HEK293T (cell line): ENCODE measurements at regions not wholly inside any gene's neighbourhood (a gene's known extent, or its start where the extent isn't known, plus 50 kb on each side); places are given as distances from the start of the nearest gene placed in this dataset.

Source experiments
- CTCF ChIA-PET: fragments of 350-600 bp; formaldehyde crosslinking; extraction: SDS; loops from one replicate; lab custom pipeline; 2021; ENCODE audit warnings: antibody characterized with exemption, inconsistent platforms; lab: Yijun Ruan, JAX
- POLR2A ChIA-PET: fragments of 350-600 bp; formaldehyde crosslinking; extraction: SDS; loops from one replicate; lab custom pipeline; 2020; ENCODE audit warnings: antibody characterized with exemption, inconsistent platforms; lab: Yijun Ruan, JAX
- DNase-seq: peaks from one replicate; pipeline ENCODE4 v3.0.0; 2012; ENCODE audit warnings: mixed read lengths; ENCODE audit errors: extremely low spot score
- ARNT ChIP-seq: fragments of 450-650 bp; IDR thresholded peaks from 2 replicates; pipeline ENCODE4 v1.6.1; 2017; ENCODE audit warnings: mild to moderate bottlenecking
- BHLHE40 ChIP-seq: fragments of 450-650 bp; IDR thresholded peaks from 2 replicates; pipeline ENCODE4 v1.6.1; 2016; ENCODE audit warnings: mild to moderate bottlenecking, moderate library complexity, borderline replicate concordance
- CTBP1 ChIP-seq: fragments of 450-650 bp; IDR thresholded peaks from 2 replicates; pipeline ENCODE4 v1.6.1; 2016; ENCODE audit warnings: borderline replicate concordance
- ELF4 ChIP-seq: fragments of 450-650 bp; IDR thresholded peaks from 2 replicates; pipeline ENCODE4 v1.6.1; 2017; ENCODE audit warnings: antibody characterized with exemption
- FOXA1 ChIP-seq: fragments of 450-650 bp; IDR thresholded peaks from 2 replicates; pipeline ENCODE4 v1.6.1; 2016; ENCODE audit warnings: mild to moderate bottlenecking
- FOXK2 ChIP-seq: fragments of 450-650 bp; IDR thresholded peaks from 2 replicates; pipeline ENCODE4 v1.6.1; 2016; ENCODE audit warnings: mild to moderate bottlenecking
- FOXM1 ChIP-seq: fragments of 450-650 bp; IDR thresholded peaks from 2 replicates; pipeline ENCODE4 v1.6.1; 2017; ENCODE audit warnings: mild to moderate bottlenecking, borderline replicate concordance
- HDGF ChIP-seq: fragments of 450-650 bp; IDR thresholded peaks from 2 replicates; pipeline ENCODE4 v1.6.1; 2017; ENCODE audit warnings: antibody characterized with exemption, borderline replicate concordance
- L3MBTL2 ChIP-seq: fragments of 450-650 bp; conservative IDR thresholded peaks from 2 replicates; pipeline ENCODE4 v1.6.1; 2016; ENCODE audit warnings: mild to moderate bottlenecking
- LEF1 ChIP-seq: fragments of 450-650 bp; IDR thresholded peaks from 2 replicates; pipeline ENCODE4 v1.6.1; 2017; ENCODE audit warnings: mild to moderate bottlenecking, borderline replicate concordance
- NFRKB ChIP-seq: fragments of 450-650 bp; IDR thresholded peaks from 2 replicates; pipeline ENCODE4 v1.6.1; 2016; ENCODE audit warnings: mild to moderate bottlenecking, moderate library complexity
- SP1 ChIP-seq: fragments of 450-650 bp; IDR thresholded peaks from 2 replicates; pipeline ENCODE4 v1.6.1; 2017
- SUZ12 ChIP-seq: fragments of 450-650 bp; IDR thresholded peaks from 2 replicates; pipeline ENCODE4 v1.6.1; 2016; ENCODE audit warnings: mild to moderate bottlenecking
- TARDBP ChIP-seq: fragments of 450-650 bp; IDR thresholded peaks from 2 replicates; pipeline ENCODE4 v1.6.1; 2016
- ZNF384 ChIP-seq: fragments of 450-650 bp; IDR thresholded peaks from 2 replicates; pipeline ENCODE4 v1.6.1; 2016
- TF ChIP-seq, protein P1 (sequence below): fragments of 450-650 bp; IDR thresholded peaks from 2 replicates; pipeline ENCODE4 v1.6.1; 2016

DNA sequence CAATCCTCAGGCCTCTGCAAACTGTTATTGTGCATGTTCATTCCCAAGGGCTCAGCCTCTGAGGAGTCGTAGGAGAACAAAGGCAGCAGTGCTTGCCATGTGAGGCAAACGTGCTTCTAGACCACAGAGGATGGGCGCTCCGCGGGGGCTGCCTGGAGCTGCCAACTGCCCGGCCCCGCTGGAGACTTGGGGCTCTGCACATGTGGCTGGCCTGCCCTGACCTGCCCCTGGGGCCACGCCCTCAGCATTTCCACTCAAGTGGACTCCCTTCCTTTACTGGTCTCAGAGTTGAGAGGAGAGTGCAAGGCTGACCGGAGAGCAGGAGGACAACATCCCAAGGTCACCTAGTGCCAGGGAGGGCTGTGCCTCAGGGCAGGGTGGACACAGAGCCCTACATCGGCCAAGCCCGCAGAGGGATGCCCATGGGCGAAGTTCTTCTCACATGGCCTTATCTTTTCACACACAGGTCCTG lies 222.3 kb upstream of the ZNF32 start:
- DNase-seq: no peak
- POLR2A ChIA-PET: no interaction called here
- CTCF ChIA-PET: no interaction called here
- TF ChIP-seq SUZ12 (no peak), ELF4 (no peak), FOXK2 (no peak)

DNA sequence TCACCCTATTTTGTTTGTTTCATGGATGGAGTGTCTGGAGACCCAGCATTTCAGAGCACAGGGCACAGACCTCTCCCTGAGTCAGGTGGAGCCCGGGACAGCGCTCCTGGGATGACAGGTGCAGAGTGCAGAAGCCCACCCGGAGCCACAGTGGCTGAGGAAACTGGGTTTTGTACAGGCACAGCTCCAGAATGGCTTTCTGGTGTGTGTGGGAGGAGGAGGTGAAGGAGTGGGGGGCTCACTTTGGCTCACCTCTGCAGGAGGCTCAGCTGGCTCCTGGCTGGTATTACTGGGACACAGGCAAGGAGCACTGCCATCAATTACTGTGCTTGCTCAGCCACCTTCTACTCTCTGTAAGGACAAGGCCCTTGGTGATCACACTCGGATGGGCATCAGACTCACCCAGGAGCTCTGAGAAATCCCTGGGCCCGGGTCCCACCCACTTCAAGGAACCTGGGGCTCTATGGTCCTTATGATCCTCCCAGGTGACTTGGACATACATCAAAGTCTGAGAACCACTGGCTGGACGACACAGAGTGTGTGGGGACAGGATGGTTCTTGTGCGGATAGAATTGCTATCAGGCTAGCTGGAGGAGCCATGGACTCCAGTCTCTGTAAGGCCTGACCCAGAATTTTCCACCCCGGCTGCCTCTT lies 221.1 kb upstream of the ZNF32 start:
- CTCF ChIA-PET: no interaction called here
- TF ChIP-seq SUZ12 (no peak), FOXK2 (no peak), FOXA1 (no peak), HDGF (no peak), BHLHE40 (no peak), LEF1 (no peak), ZNF384 (no peak), ELF4 (no peak)
- POLR2A ChIA-PET: no interaction called here
- DNase-seq: no peak

DNA sequence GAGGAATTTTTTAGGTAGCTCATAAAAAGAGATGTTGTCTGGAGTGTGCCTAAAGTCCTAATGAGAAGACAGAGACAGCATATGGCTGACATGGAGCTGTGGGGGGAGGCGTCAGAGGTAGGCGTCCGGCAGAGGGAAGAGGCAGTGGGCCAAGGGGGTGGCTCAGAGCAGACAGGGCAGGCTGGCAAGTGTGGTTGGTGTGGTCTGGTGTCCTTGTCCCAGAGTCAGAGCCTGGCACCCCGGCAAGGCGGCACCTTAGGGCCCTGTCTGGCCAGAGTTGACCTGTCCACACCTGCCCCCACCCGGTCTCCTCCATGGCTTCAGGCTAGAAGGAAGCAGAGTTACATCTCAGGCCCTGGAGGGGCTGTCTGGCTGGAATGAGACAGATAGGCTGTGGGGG lies 220.3 kb upstream of the ZNF32 start:
- ChIA-PET POLR2A (no interaction called here), CTCF (no interaction called here)
- no peak for TF ChIP-seq BHLHE40
- no peak for TF ChIP-seq ZNF384
- no peak for TF ChIP-seq FOXK2
- TF ChIP-seq SP1: no peak
- no peak for TF ChIP-seq SUZ12
- TF ChIP-seq ELF4: no peak
- TF ChIP-seq TARDBP: no peak
- TF ChIP-seq LEF1: no peak
- TF ChIP-seq FOXM1: no peak
- TF ChIP-seq HDGF: no peak
- no peak for TF ChIP-seq FOXA1
- TF ChIP-seq CTBP1: no peak
- no peak for TF ChIP-seq NFRKB
- TF ChIP-seq L3MBTL2: no peak
- TF ChIP-seq, protein P1, sequence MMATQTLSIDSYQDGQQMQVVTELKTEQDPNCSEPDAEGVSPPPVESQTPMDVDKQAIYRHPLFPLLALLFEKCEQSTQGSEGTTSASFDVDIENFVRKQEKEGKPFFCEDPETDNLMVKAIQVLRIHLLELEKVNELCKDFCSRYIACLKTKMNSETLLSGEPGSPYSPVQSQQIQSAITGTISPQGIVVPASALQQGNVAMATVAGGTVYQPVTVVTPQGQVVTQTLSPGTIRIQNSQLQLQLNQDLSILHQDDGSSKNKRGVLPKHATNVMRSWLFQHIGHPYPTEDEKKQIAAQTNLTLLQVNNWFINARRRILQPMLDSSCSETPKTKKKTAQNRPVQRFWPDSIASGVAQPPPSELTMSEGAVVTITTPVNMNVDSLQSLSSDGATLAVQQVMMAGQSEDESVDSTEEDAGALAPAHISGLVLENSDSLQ: no peak
- TF ChIP-seq ARNT: no peak
- DNase-seq: no peak

DNA sequence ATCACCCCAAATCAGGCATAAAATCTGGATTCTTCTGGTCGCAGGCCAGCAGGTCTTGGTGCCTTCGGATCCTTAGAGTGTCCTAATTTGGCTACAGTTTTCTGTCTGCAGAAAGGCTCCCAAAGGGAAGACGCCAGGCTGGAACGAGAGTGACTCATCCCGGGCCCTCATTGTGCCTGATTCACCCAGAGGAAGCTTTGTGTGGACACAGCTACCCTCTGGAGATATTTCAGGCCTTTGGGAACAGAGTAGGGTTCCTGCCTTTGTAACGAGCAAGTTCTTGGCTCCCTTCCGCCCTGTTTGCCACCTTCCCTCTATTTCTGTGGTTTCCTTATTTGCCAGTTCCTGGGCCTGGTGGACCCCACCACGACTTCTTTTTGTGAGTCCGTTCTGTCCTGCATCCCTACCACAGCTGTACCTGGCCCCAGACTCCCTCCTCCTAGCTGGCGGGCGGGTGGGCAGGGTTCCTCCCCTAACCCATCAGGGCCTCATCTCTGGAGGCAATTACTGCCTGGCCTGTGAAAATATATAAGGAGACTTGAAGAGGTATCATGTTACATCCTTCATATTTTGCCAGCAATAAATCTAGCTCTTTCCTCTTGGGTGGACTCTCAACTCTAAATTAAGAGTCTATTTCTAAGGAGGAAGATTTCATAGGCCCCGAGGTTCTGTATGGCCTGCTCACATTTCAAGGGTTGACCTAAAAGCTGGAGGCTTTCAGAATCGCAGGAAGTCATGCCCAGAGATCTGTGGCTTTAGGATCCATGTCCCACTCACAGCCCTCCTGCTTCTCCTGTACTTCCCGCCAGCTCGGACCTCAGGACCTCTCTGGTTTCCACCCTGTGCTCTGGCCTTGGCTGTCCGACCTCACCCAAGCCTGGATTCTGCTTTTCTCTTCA lies 219.2 kb upstream of the ZNF32 start:
- POLR2A ChIA-PET: no interaction called here
- TF ChIP-seq SUZ12 (no peak), HDGF (no peak), FOXK2 (no peak), LEF1 (no peak), BHLHE40 (no peak), ARNT (no peak), NFRKB (no peak), L3MBTL2 (no peak), SP1 (no peak), FOXM1 (no peak), FOXA1 (no peak), ELF4 (no peak), ZNF384 (no peak), CTBP1 (no peak), TARDBP (no peak)
- TF ChIP-seq, protein P1: no peak
- no peak for DNase-seq
- CTCF ChIA-PET: interaction anchor here (0.9 kb wide), 1 partner anchor 37 kb away, joined by 4 read pairs; no protein-coding TSS in a partner anchor

DNA sequence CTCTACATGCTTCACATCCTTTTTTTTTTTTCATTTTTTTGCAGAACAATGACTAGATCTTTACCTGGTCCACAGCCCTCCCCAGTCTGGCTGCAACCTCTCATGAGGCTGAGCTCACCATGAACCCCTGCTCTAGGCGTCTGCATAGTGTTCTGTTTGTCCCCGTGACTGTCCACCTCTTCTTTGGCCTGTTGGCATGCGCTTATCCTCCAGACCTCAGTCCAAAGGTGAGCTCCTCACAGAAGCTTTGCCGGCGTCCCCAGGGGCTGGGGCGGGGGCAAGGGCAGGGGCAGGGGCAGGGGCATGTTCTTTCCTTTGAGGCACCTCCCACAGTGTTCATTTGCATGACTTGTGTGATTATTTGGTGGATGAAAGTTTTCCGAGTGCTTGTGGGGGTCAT lies 218.4 kb upstream of the ZNF32 start:
- no peak for TF ChIP-seq LEF1
- TF ChIP-seq ARNT: no peak
- no peak for TF ChIP-seq TARDBP
- no peak for TF ChIP-seq ELF4
- no peak for TF ChIP-seq CTBP1
- TF ChIP-seq SUZ12: no peak
- TF ChIP-seq, protein P1: no peak
- no peak for TF ChIP-seq ZNF384
- no peak for TF ChIP-seq BHLHE40
- no peak for TF ChIP-seq FOXK2
- TF ChIP-seq NFRKB: no peak
- TF ChIP-seq FOXM1: no peak
- TF ChIP-seq SP1: no peak
- no peak for TF ChIP-seq FOXA1
- TF ChIP-seq HDGF: no peak
- no peak for TF ChIP-seq L3MBTL2
- no peak for DNase-seq
- POLR2A ChIA-PET: no interaction called here
- CTCF ChIA-PET: no interaction called here
